Breast epithelium (tissue), 3 donors: ENCODE measurements at regions not wholly inside any gene's neighbourhood (a gene's known extent, or its start where the extent isn't known, plus 50 kb on each side); places are given as distances from the start of the nearest gene placed in this dataset.

Experiments
- POLR2A ChIP-seq: fragments of 450-650 bp; IDR thresholded peaks from one replicate; pipeline ENCODE4 v1.6.1; 2016; ENCODE audit warnings: antibody characterized with exemption, mild to moderate bottlenecking, moderate library complexity
- POLR2AphosphoS5 ChIP-seq, 3 donors: sonication (generic); formaldehyde crosslinking; IDR thresholded peaks; one replicate each; pipeline ENCODE4 v1.6.1; 2017; ENCODE audit warnings: antibody characterized with exemption in 3 of 3

- TF ChIP-seq POLR2A (no peak), POLR2AphosphoS5 (IDR thresholded peaks at IDR 0.05) (no peak)
Measured at GRCh38 chr10:30758338-30758737, 128.8 kb upstream of the LYZL2 start.
